Neural cell (in vitro differentiated cells): ENCODE measurements at regions not wholly inside any gene's neighbourhood (a gene's known extent, or its start where the extent isn't known, plus 50 kb on each side); places are given as distances from the start of the nearest gene placed in this dataset.

ENCODE experiments used
- EP300 ChIP-seq: fragments of 450-650 bp; conservative IDR thresholded peaks from 2 replicates; pipeline ENCODE4 v1.6.1; 2014; ENCODE audit warnings: antibody characterized with exemption, mild to moderate bottlenecking, moderate library complexity; ENCODE audit not compliant: poor library complexity, severe bottlenecking
- EZH2 ChIP-seq: fragments of 200-600, 300-800 bp; shearing (Covaris generic), sonication (generic); IDR thresholded peaks from 2 replicates; pipeline ENCODE4 v1.6.1; 2014; ENCODE audit warnings: antibody characterized with exemption, low read length, borderline replicate concordance, mild to moderate bottlenecking; ENCODE audit not compliant: insufficient read depth, poor library complexity, severe bottlenecking
- POLR2AphosphoS5 ChIP-seq: IDR thresholded peaks from 2 replicates; pipeline ENCODE4 v1.6.1; 2012
- RAD21 ChIP-seq: fragments of 450-650 bp; conservative IDR thresholded peaks from 2 replicates; pipeline ENCODE4 v1.6.1; 2014; ENCODE audit warnings: antibody characterized with exemption, mild to moderate bottlenecking, moderate library complexity
- SMC3 ChIP-seq: fragments of 450-650 bp; conservative IDR thresholded peaks from 2 replicates; pipeline ENCODE4 v1.6.1; 2014; ENCODE audit warnings: antibody characterized with exemption, mild to moderate bottlenecking, moderate library complexity; ENCODE audit not compliant: poor library complexity
- TAF1 ChIP-seq: IDR thresholded peaks from 2 replicates; pipeline ENCODE4 v1.6.1; 2012; ENCODE audit warnings: low read depth
- TF ChIP-seq, protein P1 (sequence below): fragments of 450-650 bp; IDR thresholded peaks from 2 replicates; pipeline ENCODE4 v1.5.1; 2014; ENCODE audit warnings: antibody characterized with exemption, mild to moderate bottlenecking, moderate library complexity; ENCODE audit not compliant: poor library complexity, severe bottlenecking
- TF ChIP-seq, protein P2 (sequence below): IDR thresholded peaks from 2 replicates; pipeline ENCODE4 v1.6.1; 2012; ENCODE audit warnings: borderline replicate concordance

DNA sequence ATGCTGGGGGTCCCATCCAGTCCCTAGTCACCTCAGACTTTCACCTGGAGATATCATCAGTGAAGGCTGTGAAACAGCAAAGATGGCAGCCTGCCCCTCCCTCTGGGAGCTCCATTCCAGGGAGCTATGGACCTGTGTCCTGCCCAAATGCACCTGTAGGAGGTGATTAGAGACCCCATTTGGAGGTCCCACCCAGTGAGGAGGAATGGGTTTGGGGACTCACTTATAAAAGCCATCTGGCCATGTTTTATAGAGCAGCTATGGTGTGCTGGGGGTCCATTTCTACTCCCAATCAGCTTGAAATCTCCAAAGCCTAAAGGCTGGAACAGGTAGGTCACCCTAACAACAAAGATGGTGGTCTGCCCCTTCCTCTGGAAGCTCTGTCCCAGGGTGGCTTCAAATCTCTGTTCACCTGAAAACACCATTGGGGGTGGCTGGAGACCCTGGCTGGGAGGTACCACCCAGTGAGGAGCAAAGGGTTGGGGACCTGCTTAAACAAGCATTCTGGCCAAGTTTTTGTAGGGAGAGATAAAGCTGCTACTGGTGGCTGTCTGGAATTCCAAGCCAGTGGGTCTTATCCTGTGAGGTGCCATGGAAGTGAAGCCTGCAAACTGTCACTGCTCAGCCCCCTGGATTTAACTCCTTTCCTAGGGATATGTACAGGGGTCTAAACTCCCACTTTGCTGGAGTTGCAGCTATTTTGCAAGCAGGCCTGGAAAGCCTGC is 182.3 kb downstream of the RASSF9 start:
- TF ChIP-seq, protein P1, sequence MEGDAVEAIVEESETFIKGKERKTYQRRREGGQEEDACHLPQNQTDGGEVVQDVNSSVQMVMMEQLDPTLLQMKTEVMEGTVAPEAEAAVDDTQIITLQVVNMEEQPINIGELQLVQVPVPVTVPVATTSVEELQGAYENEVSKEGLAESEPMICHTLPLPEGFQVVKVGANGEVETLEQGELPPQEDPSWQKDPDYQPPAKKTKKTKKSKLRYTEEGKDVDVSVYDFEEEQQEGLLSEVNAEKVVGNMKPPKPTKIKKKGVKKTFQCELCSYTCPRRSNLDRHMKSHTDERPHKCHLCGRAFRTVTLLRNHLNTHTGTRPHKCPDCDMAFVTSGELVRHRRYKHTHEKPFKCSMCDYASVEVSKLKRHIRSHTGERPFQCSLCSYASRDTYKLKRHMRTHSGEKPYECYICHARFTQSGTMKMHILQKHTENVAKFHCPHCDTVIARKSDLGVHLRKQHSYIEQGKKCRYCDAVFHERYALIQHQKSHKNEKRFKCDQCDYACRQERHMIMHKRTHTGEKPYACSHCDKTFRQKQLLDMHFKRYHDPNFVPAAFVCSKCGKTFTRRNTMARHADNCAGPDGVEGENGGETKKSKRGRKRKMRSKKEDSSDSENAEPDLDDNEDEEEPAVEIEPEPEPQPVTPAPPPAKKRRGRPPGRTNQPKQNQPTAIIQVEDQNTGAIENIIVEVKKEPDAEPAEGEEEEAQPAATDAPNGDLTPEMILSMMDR: no peak
- no peak for TF ChIP-seq POLR2AphosphoS5
- TF ChIP-seq TAF1: no peak
- no peak for TF ChIP-seq EZH2
- TF ChIP-seq, protein P2, sequence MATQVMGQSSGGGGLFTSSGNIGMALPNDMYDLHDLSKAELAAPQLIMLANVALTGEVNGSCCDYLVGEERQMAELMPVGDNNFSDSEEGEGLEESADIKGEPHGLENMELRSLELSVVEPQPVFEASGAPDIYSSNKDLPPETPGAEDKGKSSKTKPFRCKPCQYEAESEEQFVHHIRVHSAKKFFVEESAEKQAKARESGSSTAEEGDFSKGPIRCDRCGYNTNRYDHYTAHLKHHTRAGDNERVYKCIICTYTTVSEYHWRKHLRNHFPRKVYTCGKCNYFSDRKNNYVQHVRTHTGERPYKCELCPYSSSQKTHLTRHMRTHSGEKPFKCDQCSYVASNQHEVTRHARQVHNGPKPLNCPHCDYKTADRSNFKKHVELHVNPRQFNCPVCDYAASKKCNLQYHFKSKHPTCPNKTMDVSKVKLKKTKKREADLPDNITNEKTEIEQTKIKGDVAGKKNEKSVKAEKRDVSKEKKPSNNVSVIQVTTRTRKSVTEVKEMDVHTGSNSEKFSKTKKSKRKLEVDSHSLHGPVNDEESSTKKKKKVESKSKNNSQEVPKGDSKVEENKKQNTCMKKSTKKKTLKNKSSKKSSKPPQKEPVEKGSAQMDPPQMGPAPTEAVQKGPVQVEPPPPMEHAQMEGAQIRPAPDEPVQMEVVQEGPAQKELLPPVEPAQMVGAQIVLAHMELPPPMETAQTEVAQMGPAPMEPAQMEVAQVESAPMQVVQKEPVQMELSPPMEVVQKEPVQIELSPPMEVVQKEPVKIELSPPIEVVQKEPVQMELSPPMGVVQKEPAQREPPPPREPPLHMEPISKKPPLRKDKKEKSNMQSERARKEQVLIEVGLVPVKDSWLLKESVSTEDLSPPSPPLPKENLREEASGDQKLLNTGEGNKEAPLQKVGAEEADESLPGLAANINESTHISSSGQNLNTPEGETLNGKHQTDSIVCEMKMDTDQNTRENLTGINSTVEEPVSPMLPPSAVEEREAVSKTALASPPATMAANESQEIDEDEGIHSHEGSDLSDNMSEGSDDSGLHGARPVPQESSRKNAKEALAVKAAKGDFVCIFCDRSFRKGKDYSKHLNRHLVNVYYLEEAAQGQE: no peak
- TF ChIP-seq RAD21: no peak
- no peak for TF ChIP-seq EP300
- TF ChIP-seq SMC3: no peak
